Natural killer cell (primary cell): ENCODE measurements at regions not wholly inside any gene's neighbourhood (a gene's known extent, or its start where the extent isn't known, plus 50 kb on each side); places are given as distances from the start of the nearest gene placed in this dataset.

Experiments used
- ATAC-seq, 3 donors: fragments of 150-1000 bp in 2 of 3; fragments of 200-7000 bp in 1 of 3; cut with Tn5 transposase; 1 replicate in 1 of 3; 2 replicates in 2 of 3; pipeline ENCODE4 v1.10.0; 2021; ENCODE audit warnings: mild to moderate bottlenecking in 2 of 3, moderate library complexity in 2 of 3
- DNase-seq, 2 donors: peaks; one replicate each; pipeline versions ENCODE4 v3.0.0 to v3.0.0-alpha.2; 2013 to 2021; ENCODE audit warnings: mixed read lengths in 1 of 2
- H3K27ac ChIP-seq: one replicate; pipeline ENCODE4 v1.5.1; 2013; ENCODE audit warnings: mild to moderate bottlenecking, low read length
- H3K27me3 ChIP-seq: one replicate; pipeline ENCODE4 v1.6.1; 2013; ENCODE audit warnings: low read length; ENCODE audit not compliant: control insufficient read depth, insufficient read depth
- H3K36me3 ChIP-seq: one replicate; pipeline ENCODE4 v1.6.1; 2013; ENCODE audit warnings: low read length; ENCODE audit not compliant: control insufficient read depth, insufficient read depth
- H3K4me1 ChIP-seq: one replicate; pipeline ENCODE4 v1.6.1; 2013; ENCODE audit warnings: low read length; ENCODE audit not compliant: control insufficient read depth, insufficient read depth
- H3K4me3 ChIP-seq: one replicate; pipeline ENCODE4 v1.5.1; 2013; ENCODE audit warnings: low read length
- H3K9me3 ChIP-seq: one replicate; pipeline ENCODE4 v1.6.1; 2013; ENCODE audit warnings: low read length; ENCODE audit not compliant: control insufficient read depth, insufficient read depth
- H3K27ac Mint-ChIP-seq, 2 donors: one replicate each; pipeline ENCODE4 v1.8.0; 2022; ENCODE audit warnings: mild to moderate bottlenecking in 2 of 2, mixed read lengths in 2 of 2, moderate library complexity in 1 of 2
- H3K27me3 Mint-ChIP-seq, 2 donors: one replicate each; pipeline ENCODE4 v1.8.0; 2022; ENCODE audit warnings: low read depth in 2 of 2, mixed read lengths in 2 of 2
- H3K36me3 Mint-ChIP-seq: one replicate; pipeline ENCODE4 v1.8.0; 2022; ENCODE audit warnings: mixed read lengths
- H3K4me1 Mint-ChIP-seq, 2 donors: one replicate each; pipeline ENCODE4 v1.8.0; 2022; ENCODE audit warnings: mixed read lengths in 2 of 2
- H3K4me3 Mint-ChIP-seq: one replicate; pipeline ENCODE4 v1.8.0; 2022; ENCODE audit warnings: mild to moderate bottlenecking, moderate library complexity, mixed read lengths
- H3K9me3 Mint-ChIP-seq, 2 donors: one replicate each; pipeline ENCODE4 v1.8.0; 2022; ENCODE audit warnings: mixed read lengths in 2 of 2
- WGBS: methylation state at CpG from one replicate; pipeline ENCODE4 v1.1.7; 2013; ENCODE audit warnings: missing lambda C conversion rate; ENCODE audit not compliant: insufficient coverage; 5-methylcytosine and 5-hydroxymethylcytosine counted together
- intact Hi-C: fragments of 100-400 bp; cut with micrococcal nuclease; formaldehyde crosslinking; loops from one replicate; pipeline ENCODE4 v1.14.2; 2022
- TF ChIP-seq, protein P1 (sequence below): fragments of 200-600 bp; IDR thresholded peaks from one replicate; pipeline ENCODE4 v1.8.0; 2022; ENCODE audit warnings: antibody characterized with exemption

DNA sequence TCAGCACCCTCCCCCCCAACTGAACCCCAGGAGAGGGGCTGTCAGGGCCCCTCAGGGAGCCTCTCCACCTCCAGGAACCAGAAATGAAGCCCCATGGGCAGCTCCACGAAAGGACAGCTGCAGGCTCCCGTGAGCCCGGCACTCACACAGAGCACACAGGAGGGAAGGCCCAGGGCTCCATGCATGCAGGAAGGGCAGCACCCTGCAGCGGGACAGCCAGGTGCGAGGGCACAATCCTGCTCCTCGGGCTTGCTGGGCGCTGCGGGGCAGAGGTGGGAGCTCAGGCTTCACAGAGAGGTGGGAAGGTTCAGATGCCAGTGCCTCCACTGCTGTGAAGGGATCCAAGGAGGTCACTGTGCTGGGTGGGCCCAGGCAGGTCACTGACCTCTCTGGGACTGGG lies 90.0 kb downstream of the HMX1 start:
- H3K4me1 Mint-ChIP-seq = no peaks in the 10 kb centered on the region
- H3K9me3 Mint-ChIP-seq = no peaks in the 10 kb centered on the region
- Histone ChIP-seq H3K27me3 (no peaks in the 10 kb centered on the region), H3K4me3 (no peak overlapping the region), H3K4me1 (no peaks in the 10 kb centered on the region), H3K36me3 (no peaks in the 10 kb centered on the region), H3K27ac (no peak overlapping the region), H3K9me3 (no peaks in the 10 kb centered on the region)
- H3K27me3 Mint-ChIP-seq = no peaks in the 10 kb centered on the region
- TF ChIP-seq, protein P1, sequence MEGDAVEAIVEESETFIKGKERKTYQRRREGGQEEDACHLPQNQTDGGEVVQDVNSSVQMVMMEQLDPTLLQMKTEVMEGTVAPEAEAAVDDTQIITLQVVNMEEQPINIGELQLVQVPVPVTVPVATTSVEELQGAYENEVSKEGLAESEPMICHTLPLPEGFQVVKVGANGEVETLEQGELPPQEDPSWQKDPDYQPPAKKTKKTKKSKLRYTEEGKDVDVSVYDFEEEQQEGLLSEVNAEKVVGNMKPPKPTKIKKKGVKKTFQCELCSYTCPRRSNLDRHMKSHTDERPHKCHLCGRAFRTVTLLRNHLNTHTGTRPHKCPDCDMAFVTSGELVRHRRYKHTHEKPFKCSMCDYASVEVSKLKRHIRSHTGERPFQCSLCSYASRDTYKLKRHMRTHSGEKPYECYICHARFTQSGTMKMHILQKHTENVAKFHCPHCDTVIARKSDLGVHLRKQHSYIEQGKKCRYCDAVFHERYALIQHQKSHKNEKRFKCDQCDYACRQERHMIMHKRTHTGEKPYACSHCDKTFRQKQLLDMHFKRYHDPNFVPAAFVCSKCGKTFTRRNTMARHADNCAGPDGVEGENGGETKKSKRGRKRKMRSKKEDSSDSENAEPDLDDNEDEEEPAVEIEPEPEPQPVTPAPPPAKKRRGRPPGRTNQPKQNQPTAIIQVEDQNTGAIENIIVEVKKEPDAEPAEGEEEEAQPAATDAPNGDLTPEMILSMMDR = no peak
- WGBS = 89% methylated on average over 8 of the region's 8 CpGs
- DNase-seq (no peak), ATAC-seq (no peak)
- H3K4me3 Mint-ChIP-seq = no peak overlapping the region
- intact Hi-C loops = no loop called here
- H3K27ac Mint-ChIP-seq = no peak overlapping the region
- no peaks in the 10 kb centered on the region for H3K36me3 Mint-ChIP-seq

DNA sequence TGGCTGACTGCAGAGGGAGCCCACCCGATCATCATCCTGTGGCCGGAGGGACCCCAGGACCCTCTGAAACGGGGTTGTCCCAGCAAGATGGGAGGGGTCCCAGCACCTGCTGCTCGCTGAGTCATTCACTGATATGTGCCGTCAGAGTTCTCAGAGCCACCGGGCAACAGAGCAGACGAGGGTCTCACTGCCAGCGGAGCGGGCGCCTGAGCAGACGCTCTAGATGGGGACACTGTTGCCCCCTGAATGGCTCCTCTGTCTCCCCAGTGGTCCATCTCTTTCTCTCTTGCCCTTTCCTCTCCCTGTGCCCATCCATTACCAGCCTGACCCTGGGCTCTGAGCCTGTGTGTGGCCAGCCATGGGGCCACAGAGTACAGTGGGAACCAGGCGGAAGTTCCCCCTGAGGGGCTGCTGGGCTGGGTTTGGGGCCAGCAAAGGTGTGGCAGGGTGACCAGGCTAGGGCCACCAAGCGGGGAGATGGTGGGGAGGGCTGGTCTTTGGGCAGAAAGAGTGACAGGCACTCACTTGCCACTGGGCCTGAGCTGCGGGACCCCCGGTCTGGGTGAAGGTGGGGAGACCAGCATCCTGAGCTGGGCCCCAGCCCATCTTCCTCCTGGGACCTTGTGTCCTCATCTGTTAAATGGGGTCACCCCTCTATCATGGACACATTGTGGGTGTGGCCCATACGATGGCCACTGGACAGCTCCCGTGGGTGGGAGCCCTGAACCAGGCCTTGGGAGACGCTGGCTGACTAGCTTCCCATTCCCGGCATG lies 90.9 kb downstream of the HMX1 start:
- Histone ChIP-seq H3K4me1 (no peaks in the 10 kb centered on the region), H3K36me3 (no peaks in the 10 kb centered on the region), H3K9me3 (no peaks in the 10 kb centered on the region), H3K27me3 (no peaks in the 10 kb centered on the region), H3K4me3 (no peak overlapping the region), H3K27ac (no peak overlapping the region)
- TF ChIP-seq, protein P1 = no peak
- Mint-ChIP-seq H3K36me3 (no peaks in the 10 kb centered on the region), H3K9me3 (no peaks in the 10 kb centered on the region), H3K27me3 (no peaks in the 10 kb centered on the region), H3K27ac (no peak overlapping the region), H3K4me3 (no peak overlapping the region), H3K4me1 (no peaks in the 10 kb centered on the region)
- DNase-seq = no peak
- intact Hi-C loops = no loop called here
- 76% methylated on average over 19 of the region's 19 CpGs for WGBS
- no peak for ATAC-seq

DNA sequence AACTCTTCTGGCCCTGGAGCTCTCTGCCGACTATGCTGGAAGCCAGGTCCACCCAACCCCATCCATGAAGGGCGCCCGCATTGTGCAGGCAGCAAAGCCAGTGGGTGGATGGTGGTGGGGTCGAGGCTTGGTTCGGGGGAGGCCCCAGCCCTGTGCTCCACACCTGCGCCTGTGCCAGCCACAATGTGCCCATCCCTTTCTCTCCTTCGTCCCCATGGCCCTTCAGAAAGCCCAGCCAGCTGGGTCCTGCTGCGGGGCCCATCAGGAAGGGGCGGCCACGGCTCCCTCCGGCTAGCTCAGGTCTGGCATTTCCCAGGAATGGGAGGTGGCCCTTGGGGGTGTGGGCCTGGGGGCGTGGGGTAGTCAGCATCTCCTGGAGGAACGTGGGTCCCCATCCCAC lies 91.6 kb downstream of the HMX1 start:
- intact Hi-C loops = no loop called here
- no peaks in the 10 kb centered on the region for H3K36me3 Mint-ChIP-seq

More for the DNA sequence above, 91.6 kb downstream of the HMX1 start:
- H3K4me1 ChIP-seq = no peaks in the 10 kb centered on the region
- H3K27ac ChIP-seq = no peak overlapping the region
- H3K27ac Mint-ChIP-seq = no peak overlapping the region
- no peak for DNase-seq
- no peaks in the 10 kb centered on the region for H3K4me1 Mint-ChIP-seq
- no peaks in the 10 kb centered on the region for H3K9me3 Mint-ChIP-seq
- H3K27me3 ChIP-seq = no peaks in the 10 kb centered on the region
- no peaks in the 10 kb centered on the region for H3K9me3 ChIP-seq
- no peak overlapping the region for H3K4me3 ChIP-seq
- no peaks in the 10 kb centered on the region for H3K36me3 ChIP-seq
- no peak for ATAC-seq
- 82% methylated on average over 10 of the region's 13 CpGs for WGBS
- H3K4me3 Mint-ChIP-seq = no peak overlapping the region
- TF ChIP-seq, protein P1 = no peak
- no peaks in the 10 kb centered on the region for H3K27me3 Mint-ChIP-seq
